22Rv1 (cell line): ENCODE measurements at regions not wholly inside any gene's neighbourhood (a gene's known extent, or its start where the extent isn't known, plus 50 kb on each side); places are given as distances from the start of the nearest gene placed in this dataset.

Experiments used
- H3K27ac ChIP-seq: fragments of 450-650 bp; 2 replicates; pipeline ENCODE4 v1.5.1; 2017
- ZFX ChIP-seq: fragments of 450-650 bp; IDR thresholded peaks from 2 replicates; pipeline ENCODE4 v1.6.1; 2017; ENCODE audit warnings: antibody characterized with exemption, borderline replicate concordance
- TF ChIP-seq, protein P1 (sequence below): fragments of 450-650 bp; IDR thresholded peaks from 2 replicates; pipeline ENCODE4 v1.5.1; 2017; ENCODE audit warnings: mild to moderate bottlenecking

DNA sequence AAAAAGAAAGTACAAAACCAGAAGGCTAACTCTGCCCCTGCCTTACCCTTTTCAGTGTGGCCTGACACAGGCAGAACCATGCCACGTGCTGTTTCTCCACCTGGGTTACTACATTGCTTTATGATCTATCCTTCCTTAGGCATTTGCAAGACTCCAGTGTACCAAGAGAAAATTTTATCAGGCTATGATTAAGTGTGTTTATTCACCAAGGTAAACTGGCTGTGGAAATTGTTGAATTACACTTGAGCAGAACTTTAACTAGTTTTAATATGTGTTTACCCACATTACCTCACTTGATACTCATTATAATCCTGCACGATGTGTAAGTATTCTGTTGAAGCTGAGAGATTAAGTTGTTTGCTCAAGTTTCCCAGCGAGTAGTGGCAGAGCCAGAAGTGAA lies 129.7 kb upstream of the MYOCD start:
- TF ChIP-seq, protein P1, sequence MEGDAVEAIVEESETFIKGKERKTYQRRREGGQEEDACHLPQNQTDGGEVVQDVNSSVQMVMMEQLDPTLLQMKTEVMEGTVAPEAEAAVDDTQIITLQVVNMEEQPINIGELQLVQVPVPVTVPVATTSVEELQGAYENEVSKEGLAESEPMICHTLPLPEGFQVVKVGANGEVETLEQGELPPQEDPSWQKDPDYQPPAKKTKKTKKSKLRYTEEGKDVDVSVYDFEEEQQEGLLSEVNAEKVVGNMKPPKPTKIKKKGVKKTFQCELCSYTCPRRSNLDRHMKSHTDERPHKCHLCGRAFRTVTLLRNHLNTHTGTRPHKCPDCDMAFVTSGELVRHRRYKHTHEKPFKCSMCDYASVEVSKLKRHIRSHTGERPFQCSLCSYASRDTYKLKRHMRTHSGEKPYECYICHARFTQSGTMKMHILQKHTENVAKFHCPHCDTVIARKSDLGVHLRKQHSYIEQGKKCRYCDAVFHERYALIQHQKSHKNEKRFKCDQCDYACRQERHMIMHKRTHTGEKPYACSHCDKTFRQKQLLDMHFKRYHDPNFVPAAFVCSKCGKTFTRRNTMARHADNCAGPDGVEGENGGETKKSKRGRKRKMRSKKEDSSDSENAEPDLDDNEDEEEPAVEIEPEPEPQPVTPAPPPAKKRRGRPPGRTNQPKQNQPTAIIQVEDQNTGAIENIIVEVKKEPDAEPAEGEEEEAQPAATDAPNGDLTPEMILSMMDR, result no peak
- no peak for TF ChIP-seq ZFX
- H3K27ac ChIP-seq, result no peak overlapping the region

DNA sequence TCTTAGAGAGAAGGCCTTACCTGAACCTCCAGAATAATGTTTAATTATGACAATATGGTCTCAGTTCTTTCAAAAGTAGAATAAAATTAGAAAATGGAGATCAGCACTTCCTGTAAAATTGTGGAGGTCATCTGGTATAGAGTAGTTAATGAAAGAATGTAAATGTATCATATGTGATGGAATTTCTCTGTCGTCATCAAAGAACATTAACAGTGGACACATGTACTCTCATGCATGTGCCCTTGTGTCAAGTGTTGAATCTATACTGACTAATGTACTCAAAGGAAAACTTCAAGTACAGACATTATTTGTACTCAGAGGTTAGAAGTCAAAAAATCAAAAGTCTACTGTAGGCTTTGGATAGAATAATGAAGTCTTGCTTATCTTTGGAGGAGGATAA lies 129.2 kb upstream of the MYOCD start:
- H3K27ac ChIP-seq, result no peak overlapping the region
- TF ChIP-seq, protein P1, result no peak
- no peak for TF ChIP-seq ZFX

DNA sequence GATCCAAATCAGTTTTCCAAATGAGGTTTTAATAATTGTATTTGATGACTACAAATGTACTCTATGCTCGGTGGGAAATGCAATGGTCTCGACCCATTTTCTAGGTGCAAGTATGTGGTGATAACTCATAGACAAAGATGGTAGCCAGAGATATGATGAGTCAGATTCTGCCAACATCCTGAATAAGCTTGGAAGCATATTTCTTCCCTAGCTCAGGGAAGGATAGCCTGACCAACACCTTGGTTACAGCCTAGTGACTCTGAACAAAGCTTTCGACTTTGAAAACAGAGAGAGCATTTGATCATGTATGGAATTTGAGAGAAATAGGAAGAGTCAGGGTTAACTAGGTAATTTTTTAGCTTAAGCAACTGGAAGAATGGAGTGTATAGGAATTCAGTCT lies 128.3 kb upstream of the MYOCD start:
- TF ChIP-seq ZFX, result no peak
- TF ChIP-seq, protein P1, result no peak
- H3K27ac ChIP-seq, result no peak overlapping the region

DNA sequence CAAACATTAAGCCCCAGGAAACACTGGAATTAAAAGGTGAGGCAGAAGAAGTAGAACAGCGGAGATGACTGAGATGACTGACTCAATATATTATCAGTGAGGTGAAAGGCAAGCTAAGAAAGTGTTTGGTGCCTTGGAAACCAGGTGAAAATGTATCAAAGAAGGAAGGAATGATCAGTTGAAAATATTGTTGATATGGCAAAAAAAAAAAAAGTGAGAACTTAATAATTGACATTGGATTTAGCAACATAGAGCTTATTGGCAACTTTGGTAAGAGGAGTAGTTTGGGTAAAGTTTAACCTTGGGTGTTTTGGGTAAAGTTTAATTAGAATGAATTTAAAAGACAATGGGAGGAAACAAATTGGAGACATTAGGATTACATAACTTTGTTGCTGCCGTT lies 127.7 kb upstream of the MYOCD start:
- TF ChIP-seq, protein P1, result no peak
- TF ChIP-seq ZFX, result no peak
- H3K27ac ChIP-seq, result no peak overlapping the region

DNA sequence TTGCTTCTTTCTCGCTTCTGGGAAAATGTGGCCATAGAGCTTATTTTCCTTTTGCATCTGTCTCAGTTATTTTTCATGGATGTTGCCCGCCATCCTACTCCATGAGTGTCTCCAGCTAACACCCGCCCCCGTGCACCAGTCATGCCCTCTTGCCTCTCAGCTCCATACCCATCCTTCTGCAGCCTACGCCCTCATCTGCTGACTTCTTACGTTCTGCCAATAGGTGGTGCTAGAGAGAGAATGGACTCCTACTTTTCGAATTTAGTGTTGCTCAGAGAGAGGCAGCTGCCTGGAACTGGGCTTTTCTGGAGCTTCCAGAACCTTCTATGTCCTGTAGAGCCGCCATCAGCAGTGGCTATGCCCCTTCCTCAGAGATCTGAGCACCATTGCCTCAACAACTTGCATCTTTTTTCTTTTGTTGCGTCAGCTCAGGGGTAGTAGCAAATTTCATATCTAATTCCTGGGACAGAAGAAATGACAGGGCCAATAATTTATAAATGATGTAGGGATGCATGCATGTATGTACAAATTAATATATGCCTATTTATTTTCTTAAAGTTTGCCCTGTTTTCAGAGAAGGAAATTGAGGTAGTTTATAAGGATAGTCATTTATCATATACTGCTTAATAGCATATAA lies 119.7 kb upstream of the MYOCD start:
- TF ChIP-seq, protein P1, result peak; percentile 88
- TF ChIP-seq ZFX, result no peak
- no peak overlapping the region for H3K27ac ChIP-seq

DNA sequence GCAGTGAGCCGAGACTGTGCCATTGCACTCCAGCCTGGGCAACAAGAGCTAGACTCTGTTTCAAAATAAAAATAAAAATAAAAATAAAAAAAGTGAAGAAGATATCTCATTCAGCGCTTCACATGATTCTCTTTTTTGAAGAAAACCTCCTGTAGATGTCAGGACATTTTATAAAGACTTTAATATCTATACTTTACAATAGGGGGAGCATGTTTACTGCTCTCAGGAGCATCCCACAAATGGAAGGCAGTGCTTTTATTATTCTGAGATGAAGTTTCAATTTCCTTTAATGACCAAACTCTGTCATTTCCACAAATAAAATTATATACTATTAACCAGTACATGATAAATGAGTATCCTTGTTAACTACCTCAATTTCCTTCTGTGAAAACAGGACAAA lies 118.7 kb upstream of the MYOCD start:
- TF ChIP-seq, protein P1, result no peak
- no peak for TF ChIP-seq ZFX
- no peak overlapping the region for H3K27ac ChIP-seq

DNA sequence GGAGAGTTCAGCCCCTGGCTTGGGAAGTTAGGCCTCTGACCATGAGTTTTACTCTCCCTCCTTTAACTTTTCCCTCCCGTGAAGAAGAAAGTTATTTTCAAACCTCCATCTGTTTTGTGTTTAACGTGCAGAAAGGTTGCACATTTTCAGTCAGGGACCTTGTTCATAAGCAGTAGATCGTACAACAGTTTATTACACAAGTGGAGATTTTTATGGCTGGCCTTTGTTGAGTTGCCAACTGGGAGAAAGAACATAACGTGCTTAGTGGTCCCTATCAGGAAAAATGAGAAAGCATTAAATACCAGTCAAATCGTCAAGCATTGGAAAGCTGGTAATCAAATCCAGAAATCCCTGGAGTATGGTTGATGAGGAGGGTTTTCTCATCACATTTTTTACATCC lies 117.9 kb upstream of the MYOCD start:
- no peak overlapping the region for H3K27ac ChIP-seq
- no peak for TF ChIP-seq ZFX
- TF ChIP-seq, protein P1, result no peak
